Psoas muscle (tissue), 7 donors: ENCODE measurements at regions not wholly inside any gene's neighbourhood (a gene's known extent, or its start where the extent isn't known, plus 50 kb on each side); places are given as distances from the start of the nearest gene placed in this dataset.

Experiments
- ATAC-seq, 4 donors: fragments of 200-7000 bp; cut with Tn5 transposase; one replicate each; pipeline ENCODE4 v1.9.1; 2020; ENCODE audit warnings: moderate library complexity in 3 of 4, mild to moderate bottlenecking in 2 of 4
- DNase-seq, 2 donors: peaks; one replicate each; pipeline ENCODE4 v3.0.0-alpha.2; 2020
- H3K27ac ChIP-seq: fragments of 200-600 bp; one replicate; pipeline ENCODE4 v1.8.0; 2022
- H3K27me3 ChIP-seq, 3 donors: fragments of 200-600 bp in 1 of 3; one replicate each; pipeline versions ENCODE4 v1.6.1 to v1.8.0; 2013 to 2022; ENCODE audit warnings: low read length in 2 of 3, mild to moderate bottlenecking in 2 of 3, moderate library complexity in 1 of 3; ENCODE audit not compliant: insufficient read depth in 3 of 3
- H3K36me3 ChIP-seq, 2 donors: fragments of 200-600 bp in 1 of 2; one replicate each; pipeline versions ENCODE4 v1.6.1 to v1.8.0; 2013 to 2022; ENCODE audit warnings: low read depth in 1 of 2, mild to moderate bottlenecking in 1 of 2, moderate library complexity in 1 of 2; ENCODE audit not compliant: insufficient read depth in 1 of 2
- H3K4me1 ChIP-seq: fragments of 200-600 bp; one replicate; pipeline ENCODE4 v1.8.0; 2022
- H3K4me3 ChIP-seq: fragments of 200-600 bp; one replicate; pipeline ENCODE4 v1.8.0; 2022; ENCODE audit warnings: mild to moderate bottlenecking
- H3K9me3 ChIP-seq: fragments of 200-600 bp; one replicate; pipeline ENCODE4 v1.8.0; 2022
- WGBS, 3 donors: extraction: QIAGEN DNeasy Blood & Tissue Kit; methylation state at CpG; one replicate each; pipeline versions ENCODE4 v1.1.6 to v1.1.7; 2013; 5-methylcytosine and 5-hydroxymethylcytosine counted together
- intact Hi-C, 2 donors: fragments of 100-400 bp; cut with DNase I; formaldehyde crosslinking; loops; one replicate each; pipeline versions ENCODE4 v1.11.0 to v1.14.2; 2022
- TF ChIP-seq, protein P1 (sequence below): fragments of 200-600 bp; IDR thresholded peaks from one replicate; pipeline ENCODE4 v1.8.0; 2022; ENCODE audit warnings: antibody characterized with exemption
- donor health status: healthy with polysubstance abuse.
- donor health status: DM: no; HTN: no; CAD: no; lungs with moderate emphysema.
- donor health status: Bipolar disorder and iron deficiency.
- donor health status: healthy.
- donor health status: DM: yes; HTN: yes; CAD: no.
- donor health status: DM: no; HTN: no; CAD: no.
- donor health status: DM: yes; HTN: yes; CAD: no.

DNA sequence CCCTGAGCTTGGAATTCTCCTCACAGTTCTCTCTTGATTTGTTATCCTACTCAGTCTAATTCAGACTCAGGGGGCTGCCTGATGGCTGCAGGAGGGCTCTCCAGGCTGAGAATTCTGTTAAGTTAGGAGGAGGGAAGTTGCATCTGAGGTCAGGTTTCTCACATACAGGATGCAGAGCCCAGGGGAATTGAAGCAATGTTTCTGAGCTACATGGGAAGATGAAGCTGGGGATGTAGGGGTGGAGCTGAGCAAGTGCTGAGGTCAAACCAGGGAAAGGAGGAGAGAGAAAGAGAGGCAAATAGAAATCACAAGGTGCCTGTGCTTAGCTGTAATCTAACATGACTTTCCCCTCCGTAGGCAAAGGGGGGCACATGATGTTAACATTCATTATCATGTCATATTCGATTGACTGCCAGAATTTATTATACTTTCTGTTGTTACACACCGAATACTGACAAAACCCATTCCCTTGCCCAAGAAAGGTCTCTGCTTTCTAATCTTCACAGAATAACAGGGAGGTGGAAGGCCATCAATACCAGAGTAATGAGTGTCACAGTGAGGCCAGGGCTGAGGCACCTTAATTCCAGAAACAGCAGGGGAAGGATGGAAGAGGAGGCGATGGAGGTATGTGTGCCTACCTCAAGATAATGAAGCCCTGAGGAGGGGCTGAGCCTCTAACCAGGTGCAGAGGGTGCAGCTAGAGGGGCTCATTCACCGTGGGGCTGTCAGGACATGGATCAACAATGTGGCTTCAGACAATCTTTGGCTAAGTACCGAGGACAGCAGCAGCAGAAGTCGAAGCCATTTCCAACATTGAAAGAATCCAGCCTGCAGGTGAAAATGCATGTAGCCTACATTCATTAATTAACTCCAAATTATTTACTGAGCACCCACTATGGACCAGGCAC is 205.4 kb upstream of the SNX19 start:
- TF ChIP-seq, protein P1, sequence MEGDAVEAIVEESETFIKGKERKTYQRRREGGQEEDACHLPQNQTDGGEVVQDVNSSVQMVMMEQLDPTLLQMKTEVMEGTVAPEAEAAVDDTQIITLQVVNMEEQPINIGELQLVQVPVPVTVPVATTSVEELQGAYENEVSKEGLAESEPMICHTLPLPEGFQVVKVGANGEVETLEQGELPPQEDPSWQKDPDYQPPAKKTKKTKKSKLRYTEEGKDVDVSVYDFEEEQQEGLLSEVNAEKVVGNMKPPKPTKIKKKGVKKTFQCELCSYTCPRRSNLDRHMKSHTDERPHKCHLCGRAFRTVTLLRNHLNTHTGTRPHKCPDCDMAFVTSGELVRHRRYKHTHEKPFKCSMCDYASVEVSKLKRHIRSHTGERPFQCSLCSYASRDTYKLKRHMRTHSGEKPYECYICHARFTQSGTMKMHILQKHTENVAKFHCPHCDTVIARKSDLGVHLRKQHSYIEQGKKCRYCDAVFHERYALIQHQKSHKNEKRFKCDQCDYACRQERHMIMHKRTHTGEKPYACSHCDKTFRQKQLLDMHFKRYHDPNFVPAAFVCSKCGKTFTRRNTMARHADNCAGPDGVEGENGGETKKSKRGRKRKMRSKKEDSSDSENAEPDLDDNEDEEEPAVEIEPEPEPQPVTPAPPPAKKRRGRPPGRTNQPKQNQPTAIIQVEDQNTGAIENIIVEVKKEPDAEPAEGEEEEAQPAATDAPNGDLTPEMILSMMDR, result no peak
- DNase-seq (no peak), ATAC-seq (no peak)
- Histone ChIP-seq H3K27me3 (no peaks in the 10 kb centered on the region), H3K4me1 (no peaks in the 10 kb centered on the region), H3K4me3 (no peak overlapping the region), H3K9me3 (no peaks in the 10 kb centered on the region), H3K36me3 (no peaks in the 10 kb centered on the region), H3K27ac (no peak overlapping the region)
- WGBS, 3 donors, result 57 to 65% (median 60%) methylated on average over 7 of the region's 7 CpGs
- intact Hi-C loops, result no loop called here

DNA sequence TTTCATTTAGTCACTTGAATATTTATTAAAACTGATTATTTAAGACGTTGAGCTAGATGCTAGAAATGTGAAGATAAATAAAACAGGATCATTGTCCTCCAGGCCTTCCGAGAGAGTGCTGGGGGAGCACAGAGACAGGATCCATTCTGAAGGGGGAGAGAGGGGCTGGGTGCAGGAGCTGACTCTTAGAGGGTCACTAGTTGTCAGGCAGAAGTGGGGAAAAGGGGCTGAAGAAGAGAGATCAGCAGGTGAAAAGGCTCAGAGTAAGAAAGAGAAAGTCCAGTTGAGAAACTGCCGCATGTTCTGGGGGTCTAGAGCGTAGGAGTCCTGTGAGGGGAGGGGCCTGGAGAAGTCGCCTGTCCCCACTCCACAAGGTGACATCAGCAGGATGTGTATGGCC is 206.2 kb upstream of the SNX19 start:
- no peak overlapping the region for H3K27ac ChIP-seq
- TF ChIP-seq, protein P1, result no peak
- no peaks in the 10 kb centered on the region for H3K4me1 ChIP-seq
- WGBS, 3 donors, result 75 to 88% (median 84%) methylated on average over 5 of the region's 5 CpGs
- peaks cover 4% of the 10 kb centered on the region for H3K9me3 ChIP-seq
- no peaks in the 10 kb centered on the region for H3K36me3 ChIP-seq
- no peak overlapping the region for H3K4me3 ChIP-seq
- intact Hi-C loops, result no loop called here
- ATAC-seq (no peak), DNase-seq (no peak)
- no peaks in the 10 kb centered on the region for H3K27me3 ChIP-seq

DNA sequence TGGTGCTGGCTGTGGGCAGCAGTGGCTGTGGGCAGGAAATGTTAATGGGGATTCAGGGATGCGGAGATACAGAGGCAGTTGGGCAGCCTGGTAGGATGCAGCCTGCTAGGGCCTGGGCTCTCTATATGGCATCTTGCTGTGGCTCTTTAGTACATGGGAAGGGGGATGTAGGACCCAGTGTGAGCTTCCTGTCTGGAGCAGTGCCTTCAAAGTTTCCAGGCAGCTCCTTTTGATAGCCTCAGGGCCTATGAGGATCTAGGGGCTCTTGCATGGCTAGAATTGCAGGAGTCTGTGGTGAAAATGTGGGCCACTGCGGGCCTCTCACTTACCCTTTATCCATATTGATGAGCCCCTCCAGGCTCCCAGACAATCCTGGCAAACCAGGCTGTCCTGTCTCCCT is 213.2 kb upstream of the SNX19 start:
- TF ChIP-seq, protein P1, result no peak
- no peak for ATAC-seq
- intact Hi-C loops, result no loop called here
- Histone ChIP-seq H3K9me3 (peaks cover 14% of the 10 kb centered on the region), H3K36me3 (no peaks in the 10 kb centered on the region), H3K4me1 (no peaks in the 10 kb centered on the region), H3K27me3 (no peaks in the 10 kb centered on the region), H3K4me3 (no peak overlapping the region), H3K27ac (no peak overlapping the region)
- no peak for DNase-seq
- 79 to 90% (median 81%) methylated on average over 2 of the region's 2 CpGs for WGBS, 3 donors

DNA sequence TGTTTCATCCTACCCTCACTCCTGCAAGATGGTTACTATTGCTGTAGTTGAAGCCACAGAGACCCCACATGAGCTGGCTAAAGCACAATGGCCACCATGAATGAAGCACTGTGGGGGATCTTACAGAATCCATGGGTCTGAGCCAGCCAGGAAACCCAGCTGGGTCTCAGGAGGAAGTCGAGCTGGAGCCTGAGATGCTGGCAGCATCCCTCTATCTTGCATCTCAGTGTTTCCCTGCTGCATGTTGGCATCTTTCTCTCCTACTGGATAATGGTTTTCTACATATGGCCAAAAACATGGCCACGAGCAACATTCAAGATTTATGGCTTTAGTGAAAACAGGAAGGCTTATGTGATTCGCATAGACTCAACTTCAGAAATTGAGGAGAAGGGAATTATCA is 219.3 kb upstream of the SNX19 start:
- no peaks in the 10 kb centered on the region for H3K9me3 ChIP-seq
- no peak overlapping the region for H3K27ac ChIP-seq
- 43 to 54% (median 48%) methylated on average over 3 of the region's 3 CpGs for WGBS, 3 donors
- ATAC-seq (no peak), DNase-seq (no peak)
- no peaks in the 10 kb centered on the region for H3K27me3 ChIP-seq
- H3K4me3 ChIP-seq, result no peak overlapping the region
- no peaks in the 10 kb centered on the region for H3K4me1 ChIP-seq
- TF ChIP-seq, protein P1, result no peak
- H3K36me3 ChIP-seq, result no peaks in the 10 kb centered on the region
- intact Hi-C loops, result no loop called here
